ENCODE measurements at regions not wholly inside any gene's neighbourhood (a gene's known extent, or its start where the extent isn't known, plus 50 kb on each side); places are given as distances from the start of the nearest gene placed in this dataset.

DNA sequence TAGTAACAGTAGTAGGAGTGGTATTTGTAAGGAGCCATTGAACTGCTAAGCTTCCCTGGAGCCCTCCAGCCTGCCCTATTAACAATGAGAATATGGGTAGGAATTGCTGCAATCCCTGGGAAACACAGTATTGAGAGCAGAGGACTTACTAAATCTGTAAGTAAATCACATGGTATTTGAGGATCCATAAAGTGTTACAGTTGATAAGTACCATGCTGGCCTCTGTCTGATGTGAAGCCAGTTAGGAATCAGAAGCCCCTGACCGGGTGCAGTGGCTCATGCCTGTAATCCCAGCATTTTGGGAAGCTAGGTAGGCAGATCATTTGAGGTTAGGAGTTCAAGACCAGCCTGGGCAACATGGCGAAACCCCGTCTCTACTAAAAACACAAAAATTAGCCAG is 224.6 kb downstream of the C1D start:
- no peak for TF ChIP-seq EZH2 (IDR thresholded peaks at IDR 0.05; ENCODE audit: low read depth, unreplicated experiment)
- TF ChIP-seq, protein P1, sequence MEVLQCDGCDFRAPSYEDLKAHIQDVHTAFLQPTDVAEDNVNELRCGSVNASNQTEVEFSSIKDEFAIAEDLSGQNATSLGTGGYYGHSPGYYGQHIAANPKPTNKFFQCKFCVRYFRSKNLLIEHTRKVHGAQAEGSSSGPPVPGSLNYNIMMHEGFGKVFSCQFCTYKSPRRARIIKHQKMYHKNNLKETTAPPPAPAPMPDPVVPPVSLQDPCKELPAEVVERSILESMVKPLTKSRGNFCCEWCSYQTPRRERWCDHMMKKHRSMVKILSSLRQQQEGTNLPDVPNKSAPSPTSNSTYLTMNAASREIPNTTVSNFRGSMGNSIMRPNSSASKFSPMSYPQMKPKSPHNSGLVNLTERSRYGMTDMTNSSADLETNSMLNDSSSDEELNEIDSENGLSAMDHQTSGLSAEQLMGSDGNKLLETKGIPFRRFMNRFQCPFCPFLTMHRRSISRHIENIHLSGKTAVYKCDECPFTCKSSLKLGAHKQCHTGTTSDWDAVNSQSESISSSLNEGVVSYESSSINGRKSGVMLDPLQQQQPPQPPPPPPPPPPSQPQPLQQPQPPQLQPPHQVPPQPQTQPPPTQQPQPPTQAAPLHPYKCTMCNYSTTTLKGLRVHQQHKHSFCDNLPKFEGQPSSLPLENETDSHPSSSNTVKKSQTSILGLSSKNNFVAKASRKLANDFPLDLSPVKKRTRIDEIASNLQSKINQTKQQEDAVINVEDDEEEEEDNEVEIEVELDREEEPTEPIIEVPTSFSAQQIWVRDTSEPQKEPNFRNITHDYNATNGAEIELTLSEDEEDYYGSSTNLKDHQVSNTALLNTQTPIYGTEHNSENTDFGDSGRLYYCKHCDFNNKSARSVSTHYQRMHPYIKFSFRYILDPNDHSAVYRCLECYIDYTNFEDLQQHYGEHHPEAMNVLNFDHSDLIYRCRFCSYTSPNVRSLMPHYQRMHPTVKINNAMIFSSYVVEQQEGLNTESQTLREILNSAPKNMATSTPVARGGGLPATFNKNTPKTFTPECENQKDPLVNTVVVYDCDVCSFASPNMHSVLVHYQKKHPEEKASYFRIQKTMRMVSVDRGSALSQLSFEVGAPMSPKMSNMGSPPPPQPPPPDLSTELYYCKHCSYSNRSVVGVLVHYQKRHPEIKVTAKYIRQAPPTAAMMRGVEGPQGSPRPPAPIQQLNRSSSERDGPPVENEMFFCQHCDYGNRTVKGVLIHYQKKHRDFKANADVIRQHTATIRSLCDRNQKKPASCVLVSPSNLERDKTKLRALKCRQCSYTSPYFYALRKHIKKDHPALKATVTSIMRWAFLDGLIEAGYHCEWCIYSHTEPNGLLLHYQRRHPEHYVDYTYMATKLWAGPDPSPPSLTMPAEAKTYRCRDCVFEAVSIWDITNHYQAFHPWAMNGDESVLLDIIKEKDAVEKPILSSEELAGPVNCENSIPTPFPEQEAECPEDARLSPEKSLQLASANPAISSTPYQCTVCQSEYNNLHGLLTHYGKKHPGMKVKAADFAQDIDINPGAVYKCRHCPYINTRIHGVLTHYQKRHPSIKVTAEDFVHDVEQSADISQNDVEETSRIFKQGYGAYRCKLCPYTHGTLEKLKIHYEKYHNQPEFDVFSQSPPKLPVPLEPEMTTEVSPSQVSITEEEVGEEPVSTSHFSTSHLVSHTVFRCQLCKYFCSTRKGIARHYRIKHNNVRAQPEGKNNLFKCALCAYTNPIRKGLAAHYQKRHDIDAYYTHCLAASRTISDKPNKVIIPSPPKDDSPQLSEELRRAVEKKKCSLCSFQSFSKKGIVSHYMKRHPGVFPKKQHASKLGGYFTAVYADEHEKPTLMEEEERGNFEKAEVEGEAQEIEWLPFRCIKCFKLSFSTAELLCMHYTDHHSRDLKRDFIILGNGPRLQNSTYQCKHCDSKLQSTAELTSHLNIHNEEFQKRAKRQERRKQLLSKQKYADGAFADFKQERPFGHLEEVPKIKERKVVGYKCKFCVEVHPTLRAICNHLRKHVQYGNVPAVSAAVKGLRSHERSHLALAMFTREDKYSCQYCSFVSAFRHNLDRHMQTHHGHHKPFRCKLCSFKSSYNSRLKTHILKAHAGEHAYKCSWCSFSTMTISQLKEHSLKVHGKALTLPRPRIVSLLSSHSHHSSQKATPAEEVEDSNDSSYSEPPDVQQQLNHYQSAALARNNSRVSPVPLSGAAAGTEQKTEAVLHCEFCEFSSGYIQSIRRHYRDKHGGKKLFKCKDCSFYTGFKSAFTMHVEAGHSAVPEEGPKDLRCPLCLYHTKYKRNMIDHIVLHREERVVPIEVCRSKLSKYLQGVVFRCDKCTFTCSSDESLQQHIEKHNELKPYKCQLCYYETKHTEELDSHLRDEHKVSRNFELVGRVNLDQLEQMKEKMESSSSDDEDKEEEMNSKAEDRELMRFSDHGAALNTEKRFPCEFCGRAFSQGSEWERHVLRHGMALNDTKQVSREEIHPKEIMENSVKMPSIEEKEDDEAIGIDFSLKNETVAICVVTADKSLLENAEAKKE (CRISPR knock-in tag; IDR thresholded peaks at IDR 0.05) = no peak
- TF ChIP-seq, protein P2, sequence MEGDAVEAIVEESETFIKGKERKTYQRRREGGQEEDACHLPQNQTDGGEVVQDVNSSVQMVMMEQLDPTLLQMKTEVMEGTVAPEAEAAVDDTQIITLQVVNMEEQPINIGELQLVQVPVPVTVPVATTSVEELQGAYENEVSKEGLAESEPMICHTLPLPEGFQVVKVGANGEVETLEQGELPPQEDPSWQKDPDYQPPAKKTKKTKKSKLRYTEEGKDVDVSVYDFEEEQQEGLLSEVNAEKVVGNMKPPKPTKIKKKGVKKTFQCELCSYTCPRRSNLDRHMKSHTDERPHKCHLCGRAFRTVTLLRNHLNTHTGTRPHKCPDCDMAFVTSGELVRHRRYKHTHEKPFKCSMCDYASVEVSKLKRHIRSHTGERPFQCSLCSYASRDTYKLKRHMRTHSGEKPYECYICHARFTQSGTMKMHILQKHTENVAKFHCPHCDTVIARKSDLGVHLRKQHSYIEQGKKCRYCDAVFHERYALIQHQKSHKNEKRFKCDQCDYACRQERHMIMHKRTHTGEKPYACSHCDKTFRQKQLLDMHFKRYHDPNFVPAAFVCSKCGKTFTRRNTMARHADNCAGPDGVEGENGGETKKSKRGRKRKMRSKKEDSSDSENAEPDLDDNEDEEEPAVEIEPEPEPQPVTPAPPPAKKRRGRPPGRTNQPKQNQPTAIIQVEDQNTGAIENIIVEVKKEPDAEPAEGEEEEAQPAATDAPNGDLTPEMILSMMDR (conservative IDR thresholded peaks at IDR 0.05; ENCODE audit: low read depth in 2 of 2) = no peak
- no peak for TF ChIP-seq POLR2AphosphoS5 (IDR thresholded peaks at IDR 0.05; ENCODE audit: low read depth)
- TF ChIP-seq CREB1 (CRISPR knock-in tag; IDR thresholded peaks at IDR 0.05; ENCODE audit: low read depth) = no peak
- TF ChIP-seq, protein P3, sequence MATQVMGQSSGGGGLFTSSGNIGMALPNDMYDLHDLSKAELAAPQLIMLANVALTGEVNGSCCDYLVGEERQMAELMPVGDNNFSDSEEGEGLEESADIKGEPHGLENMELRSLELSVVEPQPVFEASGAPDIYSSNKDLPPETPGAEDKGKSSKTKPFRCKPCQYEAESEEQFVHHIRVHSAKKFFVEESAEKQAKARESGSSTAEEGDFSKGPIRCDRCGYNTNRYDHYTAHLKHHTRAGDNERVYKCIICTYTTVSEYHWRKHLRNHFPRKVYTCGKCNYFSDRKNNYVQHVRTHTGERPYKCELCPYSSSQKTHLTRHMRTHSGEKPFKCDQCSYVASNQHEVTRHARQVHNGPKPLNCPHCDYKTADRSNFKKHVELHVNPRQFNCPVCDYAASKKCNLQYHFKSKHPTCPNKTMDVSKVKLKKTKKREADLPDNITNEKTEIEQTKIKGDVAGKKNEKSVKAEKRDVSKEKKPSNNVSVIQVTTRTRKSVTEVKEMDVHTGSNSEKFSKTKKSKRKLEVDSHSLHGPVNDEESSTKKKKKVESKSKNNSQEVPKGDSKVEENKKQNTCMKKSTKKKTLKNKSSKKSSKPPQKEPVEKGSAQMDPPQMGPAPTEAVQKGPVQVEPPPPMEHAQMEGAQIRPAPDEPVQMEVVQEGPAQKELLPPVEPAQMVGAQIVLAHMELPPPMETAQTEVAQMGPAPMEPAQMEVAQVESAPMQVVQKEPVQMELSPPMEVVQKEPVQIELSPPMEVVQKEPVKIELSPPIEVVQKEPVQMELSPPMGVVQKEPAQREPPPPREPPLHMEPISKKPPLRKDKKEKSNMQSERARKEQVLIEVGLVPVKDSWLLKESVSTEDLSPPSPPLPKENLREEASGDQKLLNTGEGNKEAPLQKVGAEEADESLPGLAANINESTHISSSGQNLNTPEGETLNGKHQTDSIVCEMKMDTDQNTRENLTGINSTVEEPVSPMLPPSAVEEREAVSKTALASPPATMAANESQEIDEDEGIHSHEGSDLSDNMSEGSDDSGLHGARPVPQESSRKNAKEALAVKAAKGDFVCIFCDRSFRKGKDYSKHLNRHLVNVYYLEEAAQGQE (IDR thresholded peaks at IDR 0.05; ENCODE audit: unreplicated experiment) = no peak
- no peak for TF ChIP-seq EZH2phosphoT487 (IDR thresholded peaks at IDR 0.05; ENCODE audit: unreplicated experiment)
- TF ChIP-seq STAT1 (IDR thresholded peaks at IDR 0.05; ENCODE audit: unreplicated experiment) = no peak
- TF ChIP-seq, protein P4, sequence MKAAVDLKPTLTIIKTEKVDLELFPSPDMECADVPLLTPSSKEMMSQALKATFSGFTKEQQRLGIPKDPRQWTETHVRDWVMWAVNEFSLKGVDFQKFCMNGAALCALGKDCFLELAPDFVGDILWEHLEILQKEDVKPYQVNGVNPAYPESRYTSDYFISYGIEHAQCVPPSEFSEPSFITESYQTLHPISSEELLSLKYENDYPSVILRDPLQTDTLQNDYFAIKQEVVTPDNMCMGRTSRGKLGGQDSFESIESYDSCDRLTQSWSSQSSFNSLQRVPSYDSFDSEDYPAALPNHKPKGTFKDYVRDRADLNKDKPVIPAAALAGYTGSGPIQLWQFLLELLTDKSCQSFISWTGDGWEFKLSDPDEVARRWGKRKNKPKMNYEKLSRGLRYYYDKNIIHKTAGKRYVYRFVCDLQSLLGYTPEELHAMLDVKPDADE (IDR thresholded peaks at IDR 0.05) = no peak
- TF ChIP-seq NANOG (IDR thresholded peaks at IDR 0.05; ENCODE audit: borderline replicate concordance) = no peak
- no peak for TF ChIP-seq JUNB (IDR thresholded peaks at IDR 0.05; ENCODE audit: unreplicated experiment)
- TF ChIP-seq ZNF114 (CRISPR knock-in tag; IDR thresholded peaks at IDR 0.05) = no peak
- TF ChIP-seq ZNF331 (CRISPR knock-in tag; IDR thresholded peaks at IDR 0.05; ENCODE audit: low read depth) = no peak
